MM.1S (cell line): ENCODE measurements at regions not wholly inside any gene's neighbourhood (a gene's known extent, or its start where the extent isn't known, plus 50 kb on each side); places are given as distances from the start of the nearest gene placed in this dataset.

Source experiments
- DNase-seq: peaks from one replicate; pipeline ENCODE4 v3.0.0-alpha.2; 2015
- H2AFZ ChIP-seq: fragments of 300-600 bp; sonication (generic); 2 replicates; pipeline ENCODE4 v1.6.0; 2016; ENCODE audit warnings: antibody characterized with exemption, low read length
- H3F3A ChIP-seq: fragments of 300-600 bp; sonication (generic); 2 replicates; pipeline ENCODE4 v1.6.1; 2016; ENCODE audit warnings: mild to moderate bottlenecking, antibody characterized with exemption, low read length, moderate library complexity, mixed read lengths; ENCODE audit not compliant: insufficient read depth
- H3K27ac ChIP-seq: fragments of 300-600 bp; sonication (generic); 2 replicates; pipeline ENCODE4 v1.5.1; 2016; ENCODE audit warnings: mild to moderate bottlenecking, low read length
- H3K27me3 ChIP-seq: fragments of 300-600 bp; sonication (generic); replicated peaks from 2 replicates; pipeline ENCODE4 v1.6.0; 2016; ENCODE audit warnings: low read length; ENCODE audit not compliant: insufficient read depth
- H3K36me3 ChIP-seq: fragments of 300-600 bp; sonication (generic); replicated peaks from 2 replicates; pipeline ENCODE4 v1.6.1; 2016; ENCODE audit warnings: mild to moderate bottlenecking, low read length, mixed read lengths; ENCODE audit not compliant: insufficient read depth
- H3K4me1 ChIP-seq: fragments of 300-600 bp; sonication (generic); 2 replicates; pipeline ENCODE4 v1.6.1; 2016; ENCODE audit warnings: low read length, mixed read lengths
- H3K4me2 ChIP-seq: fragments of 300-600 bp; sonication (generic); 2 replicates; pipeline ENCODE4 v1.6.0; 2016; ENCODE audit warnings: low read depth, low read length
- H3K4me3 ChIP-seq: fragments of 300-600 bp; sonication (generic); 2 replicates; pipeline ENCODE4 v1.5.1; 2016; ENCODE audit warnings: low read length, mixed read lengths
- H3K79me2 ChIP-seq: fragments of 300-600 bp; sonication (generic); 2 replicates; pipeline ENCODE4 v1.6.1; 2016; ENCODE audit warnings: mixed run types, low read length, mixed read lengths
- H3K9ac ChIP-seq: fragments of 300-600 bp; sonication (generic); 2 replicates; pipeline ENCODE4 v1.6.1; 2016; ENCODE audit warnings: low read length, mixed read lengths
- H3K9me2 ChIP-seq: fragments of 300-600 bp; sonication (generic); replicated peaks from 2 replicates; pipeline ENCODE4 v1.6.1; 2016; ENCODE audit warnings: mild to moderate bottlenecking, low read length, mixed read lengths; ENCODE audit not compliant: insufficient read depth
- H3K9me3 ChIP-seq: fragments of 300-600 bp; sonication (generic); replicated peaks from 2 replicates; pipeline ENCODE4 v1.6.1; 2016; ENCODE audit warnings: mild to moderate bottlenecking, low read length, mixed read lengths; ENCODE audit not compliant: insufficient read depth
- H4K20me1 ChIP-seq: fragments of 300-600 bp; sonication (generic); 2 replicates; pipeline ENCODE4 v1.6.1; 2016; ENCODE audit warnings: mild to moderate bottlenecking, low read length, moderate library complexity, mixed read lengths; ENCODE audit not compliant: insufficient read depth
- CTCF ChIP-seq: fragments of 300-600 bp; sonication (generic); IDR thresholded peaks from 2 replicates; pipeline ENCODE4 v1.5.1; 2016; ENCODE audit warnings: antibody characterized with exemption, low read length, mixed read lengths
- EZH2 ChIP-seq: fragments of 300-600 bp; sonication (generic); optimal IDR thresholded peaks from 2 replicates; pipeline ENCODE3; 2017; ENCODE audit warnings: low read depth, mild to moderate bottlenecking, antibody characterized with exemption, low read length, mixed read lengths
- EZH2phosphoT487 ChIP-seq: fragments of 300-600 bp; sonication (generic); IDR thresholded peaks from 2 replicates; pipeline ENCODE4 v1.6.1; 2018; ENCODE audit warnings: antibody characterized with exemption, low read length

GRCh38 chrX:110408949-110409588 lies 50.4 kb downstream of the RTL9 start:
- no peak for DNase-seq
- no peaks in the 10 kb centered on the region for H4K20me1 ChIP-seq
- H3K27ac ChIP-seq, result no peak overlapping the region
- no peaks in the 10 kb centered on the region for H3K9me2 ChIP-seq
- H2AFZ ChIP-seq, result no peak overlapping the region
- H3K36me3 ChIP-seq, result no peaks in the 10 kb centered on the region
- no peak overlapping the region for H3K4me3 ChIP-seq
- peaks cover 34% of the 10 kb centered on the region for H3K4me1 ChIP-seq
- H3F3A ChIP-seq, result peaks cover 6% of the 10 kb centered on the region
- H3K79me2 ChIP-seq, result no peaks in the 10 kb centered on the region
- no peak for TF ChIP-seq EZH2
- TF ChIP-seq CTCF, result no peak
- no peak for TF ChIP-seq EZH2phosphoT487
- H3K9me3 ChIP-seq, result no peaks in the 10 kb centered on the region
- no peaks in the 10 kb centered on the region for H3K27me3 ChIP-seq
- H3K4me2 ChIP-seq, result no peak overlapping the region
- no peak overlapping the region for H3K9ac ChIP-seq

GRCh38 chrX:110409925-110410324 lies 51.3 kb downstream of the RTL9 start:
- no peaks in the 10 kb centered on the region for H3K9me2 ChIP-seq
- TF ChIP-seq EZH2phosphoT487 (no peak), CTCF (no peak), EZH2 (no peak)
- peaks cover 39% of the 10 kb centered on the region for H3K4me1 ChIP-seq
- no peak overlapping the region for H3K9ac ChIP-seq
- H3K27me3 ChIP-seq, result no peaks in the 10 kb centered on the region
- H3K27ac ChIP-seq, result no peak overlapping the region
- no peaks in the 10 kb centered on the region for H3K9me3 ChIP-seq
- no peaks in the 10 kb centered on the region for H4K20me1 ChIP-seq
- H3F3A ChIP-seq, result peaks cover 15% of the 10 kb centered on the region
- no peak overlapping the region for H2AFZ ChIP-seq
- no peaks in the 10 kb centered on the region for H3K79me2 ChIP-seq
- no peak for DNase-seq
- no peaks in the 10 kb centered on the region for H3K36me3 ChIP-seq
- H3K4me2 ChIP-seq, result no peak overlapping the region
- H3K4me3 ChIP-seq, result no peak overlapping the region

- no peak overlapping the region for H2AFZ ChIP-seq
- no peaks in the 10 kb centered on the region for H3K36me3 ChIP-seq
- no peaks in the 10 kb centered on the region for H3K79me2 ChIP-seq
- peaks cover 46% of the 10 kb centered on the region for H3K4me1 ChIP-seq
- peaks cover 22% of the 10 kb centered on the region for H3F3A ChIP-seq
- H3K9ac ChIP-seq, result no peak overlapping the region
- no peaks in the 10 kb centered on the region for H3K27me3 ChIP-seq
- TF ChIP-seq CTCF, result no peak
- TF ChIP-seq EZH2phosphoT487, result no peak
- no peak for TF ChIP-seq EZH2
- no peak for DNase-seq
- no peak overlapping the region for H3K27ac ChIP-seq
- no peaks in the 10 kb centered on the region for H4K20me1 ChIP-seq
- H3K4me3 ChIP-seq, result no peak overlapping the region
- H3K9me2 ChIP-seq, result no peaks in the 10 kb centered on the region
- no peak overlapping the region for H3K4me2 ChIP-seq
- no peaks in the 10 kb centered on the region for H3K9me3 ChIP-seq
Observed at GRCh38 chrX:110410603-110411002, 52.0 kb downstream of the RTL9 start.
